ENCODE measurements at regions not wholly inside any gene's neighbourhood (a gene's known extent, or its start where the extent isn't known, plus 50 kb on each side); places are given as distances from the start of the nearest gene placed in this dataset.

GRCh38 chr11:28649922-28650321, 541.7 kb downstream of the METTL15 start:
- ATAC-seq: no peak
- H3K9me3 ChIP-seq (ENCODE audit: control insufficient read depth, insufficient read depth, low read depth, low read length): no peaks in the 10 kb centered on the region
- H3K27me3 ChIP-seq (ENCODE audit: control insufficient read depth, insufficient read depth, low read length): no peaks in the 10 kb centered on the region
- intact Hi-C loops (cut with micrococcal nuclease; ENCODE audit: unreplicated experiment): no loop called here
- H3K27ac ChIP-seq (ENCODE audit: low read length): no peak overlapping the region
- POLR2A ChIA-PET: no interaction called here
- no peaks in the 10 kb centered on the region for H3K4me1 ChIP-seq (ENCODE audit: control insufficient read depth, insufficient read depth, low read length)
- CTCF ChIA-PET: no interaction called here
- no peak for TF ChIP-seq POLR2AphosphoS5 (IDR thresholded peaks at IDR 0.05; ENCODE audit: low read depth, low read length)
- TF ChIP-seq SIN3A (IDR thresholded peaks at IDR 0.05; ENCODE audit: borderline replicate concordance, insufficient read depth, low read depth, low read length): no peak
- no peak for TF ChIP-seq REST (IDR thresholded peaks at IDR 0.05; ENCODE audit: insufficient read depth in 1 of 2, low read depth in 2 of 2, low read length in 1 of 2)
- no peak for TF ChIP-seq TCF7L2 (IDR thresholded peaks at IDR 0.05; ENCODE audit: low read depth, low read length)
- TF ChIP-seq CTCF (IDR thresholded peaks at IDR 0.05): no peak
- DNase-seq (ENCODE audit: low read depth, low spot score): no peak
- no peak overlapping the region for H3K4me3 ChIP-seq (ENCODE audit: low read depth in 2 of 2, low read length in 2 of 2)
- BruUV-seq (replicated peaks): no TSS peak
- no peaks in the 10 kb centered on the region for H3K36me3 ChIP-seq (ENCODE audit: control insufficient read depth, insufficient read depth, low read length)
- in situ Hi-C loops (cut with HindIII; ENCODE audit: low pct_unique_long_range_greater_than_20kb, low sequenced_read_pairs): no loop called here

- no peak for TF ChIP-seq REST (IDR thresholded peaks at IDR 0.05; ENCODE audit: insufficient read depth in 1 of 2, low read depth in 2 of 2, low read length in 1 of 2)
- TF ChIP-seq CTCF (IDR thresholded peaks at IDR 0.05): no peak
- no peak for TF ChIP-seq TCF7L2 (IDR thresholded peaks at IDR 0.05; ENCODE audit: low read depth, low read length)
- TF ChIP-seq SIN3A (IDR thresholded peaks at IDR 0.05; ENCODE audit: borderline replicate concordance, insufficient read depth, low read depth, low read length): no peak
- TF ChIP-seq POLR2AphosphoS5 (IDR thresholded peaks at IDR 0.05; ENCODE audit: low read depth, low read length): no peak
- Histone ChIP-seq H3K36me3 (ENCODE audit: control insufficient read depth, insufficient read depth, low read length) (no peaks in the 10 kb centered on the region), H3K9me3 (ENCODE audit: control insufficient read depth, insufficient read depth, low read depth, low read length) (no peaks in the 10 kb centered on the region), H3K27me3 (ENCODE audit: control insufficient read depth, insufficient read depth, low read length) (no peaks in the 10 kb centered on the region), H3K4me3 (ENCODE audit: low read depth in 2 of 2, low read length in 2 of 2) (no peak overlapping the region), H3K27ac (ENCODE audit: low read length) (no peak overlapping the region), H3K4me1 (ENCODE audit: control insufficient read depth, insufficient read depth, low read length) (no peaks in the 10 kb centered on the region)
- CTCF ChIA-PET: no interaction called here
- POLR2A ChIA-PET: no interaction called here
- no TSS peak for BruUV-seq (replicated peaks)
- in situ Hi-C loops (cut with HindIII; ENCODE audit: low pct_unique_long_range_greater_than_20kb, low sequenced_read_pairs) (no loop called here), intact Hi-C loops (cut with micrococcal nuclease; ENCODE audit: unreplicated experiment) (no loop called here)
- no peak for DNase-seq (ENCODE audit: low read depth, low spot score)
- ATAC-seq: no peak
Observed at GRCh38 chr11:28636566-28636965, 528.4 kb downstream of the METTL15 start.
